ENCODE measurements at regions not wholly inside any gene's neighbourhood (a gene's known extent, or its start where the extent isn't known, plus 50 kb on each side); places are given as distances from the start of the nearest gene placed in this dataset.

GRCh38 chr21:16792101-16792500 lies 720.7 kb upstream of the CXADR start:
- no peak for DNase-seq

DNA sequence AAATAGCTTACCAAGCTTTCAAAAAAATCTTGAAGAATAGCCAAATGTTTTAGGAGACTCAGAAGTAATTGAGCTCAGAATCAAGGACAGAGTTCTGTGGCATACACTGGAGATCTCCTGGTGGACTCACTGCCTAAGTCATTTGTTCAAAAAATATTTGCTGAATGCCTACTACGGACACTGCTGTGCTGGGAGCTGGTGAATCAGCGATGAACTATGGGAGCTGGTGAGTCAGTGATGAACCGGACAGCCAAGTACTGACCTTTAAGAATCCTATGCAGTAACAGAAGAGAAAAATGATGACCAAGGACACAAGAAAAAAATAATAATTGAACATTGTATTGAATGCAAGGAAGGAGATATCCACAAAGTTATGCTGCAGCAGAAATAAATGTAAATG lies 717.9 kb upstream of the CXADR start:
- DNase-seq, result no peak

DNA sequence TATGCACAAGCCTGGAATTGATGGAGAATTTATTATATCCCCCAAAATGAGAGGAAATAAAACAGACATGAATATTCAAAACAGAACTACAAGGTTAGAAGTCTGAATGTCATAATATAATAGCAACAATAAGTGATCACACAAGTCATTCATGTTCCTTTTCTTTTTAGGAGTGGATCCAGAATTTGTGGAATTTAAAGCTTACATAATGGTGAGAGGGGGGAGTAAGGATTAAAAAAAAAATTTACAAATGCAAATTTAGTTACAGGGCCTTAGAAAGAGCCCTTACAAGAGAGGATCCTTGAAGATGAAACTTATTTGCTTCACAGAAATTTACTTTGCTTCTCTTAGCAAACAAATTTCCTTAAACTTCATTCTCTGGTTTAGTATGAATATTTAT lies 716.1 kb upstream of the CXADR start:
- no peak for DNase-seq

- DNase-seq, result no peak
Measured at GRCh38 chr21:16797540-16797939, 715.3 kb upstream of the CXADR start.

DNA sequence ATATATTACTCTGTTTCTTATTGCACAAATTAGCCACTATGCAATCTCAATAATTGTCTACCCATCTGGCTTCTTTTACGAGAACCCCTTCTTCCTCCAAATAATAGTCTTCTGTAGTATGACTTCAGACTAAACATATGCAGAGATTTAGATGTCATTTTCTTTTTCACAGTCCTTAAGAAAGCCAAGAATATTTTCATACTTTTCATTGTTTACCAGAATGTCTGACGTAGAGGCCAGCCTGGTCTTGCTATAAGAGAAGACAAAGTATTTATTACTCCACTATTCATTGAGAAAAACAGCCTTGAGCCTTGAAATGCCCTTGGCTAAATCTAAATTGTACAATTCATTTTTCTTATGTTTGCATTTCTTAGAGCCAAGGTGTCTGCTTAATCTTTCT lies 714.9 kb upstream of the CXADR start:
- no peak for DNase-seq

DNA sequence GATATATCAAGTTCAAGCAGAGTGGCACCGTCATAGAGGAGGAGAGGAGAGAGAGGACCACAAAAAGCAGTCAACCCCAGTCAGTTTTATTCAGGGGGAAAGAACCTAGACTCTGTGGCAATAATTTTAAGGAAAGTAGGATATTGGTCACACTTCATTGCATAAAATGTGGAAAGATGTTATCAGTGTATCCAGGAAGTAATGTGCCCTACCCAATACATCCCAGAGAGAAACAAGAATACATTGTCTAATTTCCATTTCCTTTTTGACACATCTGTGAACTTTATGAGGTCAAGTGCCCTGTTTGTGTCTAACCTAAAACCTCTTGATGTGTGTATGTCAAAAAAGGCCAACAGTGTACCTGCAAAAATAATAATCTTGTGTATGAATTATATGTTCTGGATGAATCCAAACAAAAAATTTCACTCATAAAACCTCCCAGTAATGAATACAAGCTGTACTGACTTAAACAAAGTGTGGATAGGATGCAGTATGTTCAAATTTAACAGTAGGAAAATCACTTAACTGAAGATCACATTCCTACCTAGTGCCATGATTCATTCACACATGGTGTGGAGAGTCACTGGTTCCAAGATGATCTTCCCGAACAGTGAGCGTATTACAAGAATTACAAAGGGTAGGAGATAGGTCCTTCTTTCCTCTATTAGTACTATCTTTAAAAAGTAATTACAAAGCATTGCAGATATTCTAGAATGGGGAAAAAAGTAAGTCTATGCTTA lies 712.1 kb upstream of the CXADR start:
- no peak for DNase-seq

GRCh38 chr21:16811011-16811410 lies 701.8 kb upstream of the CXADR start:
- DNase-seq, result no peak

DNA sequence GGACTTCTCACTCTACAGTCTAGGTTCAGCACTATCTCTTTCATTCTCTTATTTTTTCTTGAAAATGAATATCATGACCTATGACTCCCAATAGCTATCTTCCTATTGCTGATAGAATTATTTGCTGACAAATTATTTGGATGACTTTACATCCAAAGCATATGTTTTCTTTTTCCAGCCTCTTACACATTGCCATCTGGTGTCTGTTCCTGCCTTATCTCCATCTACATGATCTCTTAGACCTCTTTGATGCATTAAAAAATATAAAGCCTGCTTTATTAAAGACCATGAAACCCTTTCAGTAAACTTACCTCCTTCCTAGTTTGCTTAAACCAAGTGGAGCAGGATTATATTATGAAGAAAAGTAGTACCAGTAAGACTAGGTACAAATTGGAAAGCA lies 700.9 kb upstream of the CXADR start:
- DNase-seq, result no peak

DNA sequence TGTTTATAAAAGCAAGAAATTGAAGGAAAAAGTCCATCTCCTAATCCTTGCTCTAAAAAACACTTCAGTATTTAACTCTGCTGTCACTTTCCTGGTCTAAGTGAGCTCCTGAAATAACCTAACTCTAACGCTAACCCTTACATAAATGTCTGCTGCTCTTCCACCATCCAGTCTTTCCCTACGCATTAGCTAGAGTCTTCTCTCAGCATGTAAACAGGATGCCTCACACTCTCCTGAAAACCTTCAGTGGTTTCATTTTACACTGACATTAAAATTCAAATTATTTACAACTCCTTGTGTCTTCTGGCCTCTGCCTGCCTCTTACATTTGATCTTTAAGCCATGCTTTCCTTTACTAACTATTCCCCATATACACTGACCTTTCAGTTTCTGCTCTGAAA lies 697.6 kb upstream of the CXADR start:
- DNase-seq, result no peak

GRCh38 chr21:16821588-16821987 lies 691.3 kb upstream of the CXADR start:
- DNase-seq, result no peak

- DNase-seq, result no peak
Measured at GRCh38 chr21:16829532-16829931, 683.3 kb upstream of the CXADR start.

- DNase-seq, result no peak
Measured at GRCh38 chr21:16832791-16833190, 680.1 kb upstream of the CXADR start.

DNA sequence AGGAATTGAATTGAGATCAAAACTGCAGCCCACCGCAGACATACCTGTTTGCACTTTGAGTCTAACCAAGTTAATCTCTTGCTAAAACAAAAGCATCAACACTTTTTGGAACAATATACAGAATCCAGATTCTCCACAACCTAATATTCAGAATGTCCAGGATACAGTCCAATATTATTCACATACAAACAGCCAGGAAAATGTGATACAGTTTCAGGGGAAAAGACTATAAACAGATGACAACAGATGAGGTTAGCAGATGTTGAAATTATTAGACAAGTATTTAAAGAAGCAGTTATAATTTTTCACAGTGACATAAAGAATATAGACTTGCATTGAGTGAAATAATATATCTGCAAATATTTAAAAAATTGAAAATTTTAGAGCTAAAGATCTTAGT lies 678.1 kb upstream of the CXADR start:
- DNase-seq, result no peak

GRCh38 chr21:16837321-16837720 lies 675.5 kb upstream of the CXADR start:
- DNase-seq, result no peak

DNA sequence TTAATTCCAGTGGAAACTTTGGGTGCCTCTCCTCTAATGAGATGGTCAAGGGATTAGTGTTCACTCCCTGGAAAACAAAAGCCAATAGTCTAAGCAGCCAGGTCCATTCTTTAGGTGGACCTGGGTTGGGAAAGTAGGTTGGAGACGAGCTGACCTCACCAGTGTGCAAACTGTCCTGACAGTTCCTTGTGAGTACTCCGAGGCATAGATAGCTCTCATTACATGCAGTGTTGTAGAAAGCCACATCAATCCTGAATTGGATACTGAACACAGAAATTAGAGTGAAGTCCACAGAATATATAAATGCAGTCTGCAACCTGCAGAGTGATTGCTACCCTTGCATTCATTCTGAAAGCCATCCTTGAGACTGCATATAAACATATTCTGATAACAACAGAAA lies 675.1 kb upstream of the CXADR start:
- DNase-seq, result no peak

DNA sequence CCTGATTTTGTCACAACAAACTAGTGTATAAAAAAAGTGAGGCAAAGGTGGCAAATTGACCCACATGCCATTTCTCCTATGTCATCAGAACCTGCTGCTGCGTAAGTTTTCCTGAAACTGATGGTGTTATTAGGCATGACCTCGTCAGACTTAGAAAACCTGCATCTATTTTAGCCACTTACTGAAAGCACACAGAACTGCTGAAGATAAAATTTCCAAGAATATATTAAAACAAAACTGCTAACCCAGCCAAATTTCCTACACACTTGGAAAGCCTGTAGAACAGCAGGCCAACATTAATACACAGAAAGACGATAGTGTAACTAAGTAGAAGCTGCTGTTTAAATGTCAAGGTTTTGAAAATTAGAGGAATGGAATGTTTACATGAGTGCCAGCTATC lies 674.5 kb upstream of the CXADR start:
- DNase-seq, result no peak

GRCh38 chr21:16840538-16840937 lies 672.3 kb upstream of the CXADR start:
- no peak for DNase-seq

DNA sequence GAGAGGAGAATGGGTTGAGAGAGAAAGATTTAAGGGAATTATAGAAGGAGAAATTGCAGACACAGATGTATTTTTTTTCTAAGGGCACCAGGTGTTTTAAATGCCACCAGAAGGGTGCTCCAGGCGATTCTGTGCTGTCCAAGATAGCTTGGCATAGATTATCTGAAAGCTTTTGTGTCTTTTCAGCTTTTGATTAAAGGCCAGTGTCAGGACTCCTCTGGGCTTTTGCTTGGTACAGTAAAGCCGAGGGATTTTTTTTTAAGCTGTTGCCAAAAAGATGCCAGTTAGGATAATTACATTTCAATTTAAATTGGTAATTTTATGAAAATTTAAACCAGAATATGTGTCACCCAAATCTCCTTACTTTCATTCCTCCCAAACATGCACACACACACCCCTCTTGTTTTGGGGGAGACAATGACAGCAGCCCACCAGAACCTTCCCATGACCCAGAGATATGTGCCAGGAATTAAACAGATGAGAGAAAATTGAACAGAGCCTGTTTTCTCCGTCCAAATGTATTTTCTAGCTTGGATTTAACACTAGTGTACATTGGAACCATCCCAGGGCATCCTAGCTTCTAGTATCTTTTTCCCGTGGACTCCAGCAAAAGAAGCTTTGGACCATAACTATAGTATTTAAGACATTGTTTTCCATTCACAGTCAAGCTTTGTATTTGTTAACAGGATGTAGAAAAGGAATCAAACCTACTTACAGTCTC lies 670.7 kb upstream of the CXADR start:
- DNase-seq, result no peak

GRCh38 chr21:16842696-16843035 lies 670.2 kb upstream of the CXADR start:
- DNase-seq, result no peak

- DNase-seq, result no peak
Measured at GRCh38 chr21:16847211-16847610, 665.6 kb upstream of the CXADR start.

DNA sequence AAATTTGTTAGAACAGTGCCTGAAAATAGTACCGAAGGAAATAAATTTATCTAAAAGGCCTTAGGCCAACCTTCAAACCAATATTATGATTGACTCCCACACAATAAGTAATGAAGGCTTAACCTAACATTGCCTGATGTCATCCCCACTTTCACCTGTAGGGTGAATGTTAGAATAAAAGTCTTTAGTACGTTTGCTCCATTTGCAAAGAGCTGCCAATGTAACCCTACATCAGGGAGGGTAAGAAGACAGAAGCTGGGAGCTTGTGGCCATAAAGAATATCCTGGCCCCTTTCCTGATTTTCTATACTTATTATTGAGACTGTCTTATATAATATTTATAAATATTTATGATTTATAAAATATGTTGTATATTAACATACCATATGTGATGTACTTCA lies 661.8 kb upstream of the CXADR start:
- DNase-seq, result no peak

- no peak for DNase-seq
Measured at GRCh38 chr21:16855164-16855667, 657.6 kb upstream of the CXADR start.

DNA sequence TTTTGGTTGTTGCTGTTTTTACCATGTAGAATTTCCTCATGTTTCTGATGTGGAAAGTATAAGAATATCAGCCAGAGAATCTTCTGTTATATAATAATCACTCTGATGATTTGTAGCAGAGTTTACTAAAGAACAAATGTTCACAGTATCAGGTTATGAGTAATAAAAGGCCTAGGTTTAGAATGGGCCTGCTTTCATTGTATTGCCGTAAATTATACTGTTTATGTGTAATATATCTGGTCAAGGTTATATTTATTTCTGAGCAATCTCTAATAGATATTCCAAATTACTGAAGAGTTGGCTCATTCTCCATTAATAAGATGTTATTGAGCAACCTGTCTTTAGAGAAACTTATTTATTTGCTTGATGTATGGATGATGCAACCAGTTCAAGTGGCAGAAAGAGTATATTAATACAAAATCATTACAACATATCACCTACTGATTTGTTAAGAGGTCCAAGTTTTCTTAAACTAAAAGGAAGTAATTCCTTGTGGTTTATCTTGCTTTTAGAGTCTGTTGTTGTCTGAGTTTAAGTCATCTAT lies 649.4 kb upstream of the CXADR start:
- DNase-seq, result no peak

DNA sequence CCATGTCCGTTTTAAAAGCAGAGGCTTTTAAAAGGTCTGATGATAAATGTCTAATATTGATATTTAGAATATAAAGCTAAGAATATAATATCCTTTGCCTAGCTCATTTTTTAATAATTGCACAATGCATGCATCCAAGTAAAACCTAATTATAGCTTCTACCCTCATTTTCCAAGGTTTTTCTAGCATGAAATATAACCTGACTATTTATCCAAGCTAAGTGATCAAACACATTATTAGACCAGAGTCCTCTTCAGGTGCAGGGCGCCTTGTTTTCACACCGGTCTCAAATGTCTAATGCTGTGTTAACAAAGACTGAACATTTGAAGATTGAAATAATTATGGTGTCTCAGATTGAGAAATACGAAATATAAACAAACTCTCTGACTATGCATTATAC lies 648.9 kb upstream of the CXADR start:
- DNase-seq, result no peak

DNA sequence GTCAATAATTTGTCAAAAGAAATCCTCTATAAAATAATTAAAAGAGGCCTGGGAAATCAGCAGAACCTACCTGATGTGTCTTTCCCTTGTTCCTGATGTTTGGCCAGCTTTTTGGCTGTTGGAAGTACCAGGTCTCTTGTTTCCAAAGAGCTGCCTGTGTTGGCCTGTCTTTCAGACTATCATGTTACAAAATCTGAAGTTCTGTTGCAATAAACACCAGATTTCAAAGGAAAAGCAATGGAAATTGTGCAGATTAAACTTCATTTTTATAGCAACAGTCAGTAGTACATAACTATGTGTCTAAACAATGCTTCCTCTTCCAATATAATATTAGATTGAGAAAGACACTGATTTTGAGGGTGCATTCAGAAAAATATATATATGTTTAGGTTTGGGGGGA lies 647.2 kb upstream of the CXADR start:
- no peak for DNase-seq
